GM12878 (cell line): ENCODE measurements at regions not wholly inside any gene's neighbourhood (a gene's known extent, or its start where the extent isn't known, plus 50 kb on each side); places are given as distances from the start of the nearest gene placed in this dataset.

ENCODE experiments used
- ATAC-seq: fragments of 200-7000 bp; cut with Tn5 transposase; 3 replicates; pipeline ENCODE4 v1.9.1; 2020; ENCODE audit warnings: mild to moderate bottlenecking, moderate library complexity
- BruUV-seq: library from RNA; stranded (reverse); fragments of 400-500 nt; replicated peaks from 2 replicates; lab custom pipeline; 2021; lab: Mats Ljungman, UMichigan
- CTCF ChIA-PET: fragments of 300-600 bp; sonication (Branson Sonifier 250); formaldehyde crosslinking; extraction: SDS; loops from one replicate; lab custom pipeline; 2021; ENCODE audit warnings: inconsistent platforms; lab: Yijun Ruan, JAX
- POLR2A ChIA-PET: fragments of 350-600 bp; formaldehyde crosslinking; extraction: SDS; loops from one replicate; lab custom pipeline; 2021; ENCODE audit warnings: inconsistent platforms; lab: Charles Lee
- RAD21 ChIA-PET: fragments of 300-600 bp; sonication (Branson Sonifier 250); formaldehyde crosslinking; loops from one replicate; lab custom pipeline; 2023; ENCODE audit warnings: antibody characterized with exemption; ENCODE audit not compliant: unreplicated experiment; lab: Charles Lee
- SMC1A ChIA-PET: fragments of 300-600 bp; sonication (Branson Sonifier 250); formaldehyde crosslinking; loops from one replicate; lab custom pipeline; 2023; ENCODE audit not compliant: unreplicated experiment, uncharacterized antibody; lab: Charles Lee
- DNase-seq: peaks from one replicate; pipeline ENCODE4 v3.0.0-alpha.2; 2011; ENCODE audit warnings: low read depth, low spot score
- FAIRE-seq: peaks from 3 replicates; lab custom pipeline; 2011; peaks lifted over from hg19 to GRCh38; lab: Jason Lieb, UNC
- H2AFZ ChIP-seq: 2 replicates; pipeline ENCODE4 v1.6.0; 2011; ENCODE audit warnings: low read depth, low read length, control low read depth; ENCODE audit not compliant: control insufficient read depth
- H3K27ac ChIP-seq: 2 replicates; pipeline ENCODE4 v1.5.1; 2011; ENCODE audit warnings: control low read depth; ENCODE audit not compliant: control insufficient read depth, insufficient read depth
- H3K27me3 ChIP-seq, 2 experiments: replicated peaks in 1 of 2; 2 replicates each; pipeline versions ENCODE4 v1.6.0 to v1.6.1; 2011; ENCODE audit warnings: low read length in 1 of 2; ENCODE audit not compliant: control insufficient read depth in 2 of 2, insufficient read depth in 2 of 2
- H3K36me3 ChIP-seq, 2 experiments: 2 replicates each; pipeline ENCODE4 v1.5.1; 2011; ENCODE audit warnings: low read length in 1 of 2; ENCODE audit not compliant: control insufficient read depth in 2 of 2, insufficient read depth in 2 of 2
- H3K4me1 ChIP-seq: 2 replicates; pipeline ENCODE4 v1.6.1; 2011; ENCODE audit warnings: mild to moderate bottlenecking, low read length, moderate library complexity, mixed read lengths; ENCODE audit not compliant: control insufficient read depth, insufficient read depth
- H3K4me2 ChIP-seq: 2 replicates; pipeline ENCODE4 v1.6.0; 2011; ENCODE audit warnings: control low read depth; ENCODE audit not compliant: control insufficient read depth, insufficient read depth
- H3K4me3 ChIP-seq: fragments of 200-600 bp; sonication (generic); 2 replicates; pipeline ENCODE4 v1.5.1; 2016
- H3K79me2 ChIP-seq: 2 replicates; pipeline ENCODE4 v1.6.0; 2011; ENCODE audit warnings: low read length; ENCODE audit not compliant: control insufficient read depth, insufficient read depth
- H3K9ac ChIP-seq: 2 replicates; pipeline ENCODE4 v1.8.0; 2011; ENCODE audit warnings: low read length, control low read depth, mixed read lengths; ENCODE audit not compliant: control insufficient read depth, insufficient read depth
- H3K9me3 ChIP-seq: replicated peaks from 3 replicates; pipeline ENCODE4 v1.5.1; 2011; ENCODE audit warnings: mild to moderate bottlenecking, low read length; ENCODE audit not compliant: control insufficient read depth, insufficient read depth
- H4K20me1 ChIP-seq: 2 replicates; pipeline ENCODE4 v1.6.0; 2011; ENCODE audit not compliant: control insufficient read depth, insufficient read depth
- BCL11A ChIP-seq: IDR thresholded peaks from 2 replicates; pipeline ENCODE4 v1.6.1; 2011; ENCODE audit warnings: low read depth, low read length
- BRCA1 ChIP-seq: IDR thresholded peaks from 2 replicates; pipeline ENCODE4 v1.6.1; 2011; ENCODE audit warnings: low read depth, low read length, improper control_type of control experiment
- CTCF ChIP-seq, 3 experiments: IDR thresholded peaks in 2 of 3; conservative IDR thresholded peaks in 1 of 3; 2 replicates each; pipeline ENCODE4 v1.5.1; 2011; ENCODE audit warnings: low read depth in 3 of 3, low read length in 3 of 3, mild to moderate bottlenecking in 3 of 3, control low read depth in 2 of 3, moderate library complexity in 2 of 3, inconsistent platforms in 1 of 3, mixed read lengths in 1 of 3; ENCODE audit not compliant: control insufficient read depth in 2 of 3, insufficient read depth in 1 of 3; ENCODE audit errors: extremely low read depth in 1 of 3
- FOXK2 ChIP-seq: fragments of 450-650 bp; IDR thresholded peaks from 2 replicates; pipeline ENCODE4 v1.6.1; 2017; ENCODE audit warnings: mild to moderate bottlenecking, moderate library complexity
- IRF3 ChIP-seq: fragments of 450-650 bp; IDR thresholded peaks from 2 replicates; pipeline ENCODE4 v1.6.1; 2014; ENCODE audit warnings: mild to moderate bottlenecking
- IRF4 ChIP-seq: IDR thresholded peaks from 2 replicates; pipeline ENCODE4 v1.6.1; 2011; ENCODE audit warnings: low read depth, low read length
- JUND ChIP-seq: IDR thresholded peaks from 2 replicates; pipeline ENCODE4 v1.6.1; 2012; ENCODE audit warnings: low read depth, mild to moderate bottlenecking, low read length, improper control_type of control experiment, moderate library complexity
- LARP7 ChIP-seq: fragments of 450-650 bp; IDR thresholded peaks from 2 replicates; pipeline ENCODE4 v1.6.1; 2017; ENCODE audit warnings: mild to moderate bottlenecking
- RBBP5 ChIP-seq: fragments of 200-600 bp; sonication (generic); conservative IDR thresholded peaks from 2 replicates; pipeline ENCODE4 v1.6.1; 2016
- SIN3A ChIP-seq: IDR thresholded peaks from 2 replicates; pipeline ENCODE4 v1.6.1; 2012; ENCODE audit warnings: low read depth, low read length, improper control_type of control experiment
- SP1 ChIP-seq: IDR thresholded peaks from one replicate; pipeline ENCODE4 v1.6.1; 2011; ENCODE audit warnings: low read depth, low read length
- STAT3 ChIP-seq: IDR thresholded peaks from 2 replicates; pipeline ENCODE4 v1.6.1; 2011; ENCODE audit warnings: low read depth, low read length, improper control_type of control experiment
- TAF1 ChIP-seq: IDR thresholded peaks from 2 replicates; pipeline ENCODE4 v1.6.1; 2011; ENCODE audit warnings: mild to moderate bottlenecking, low read depth, low read length, borderline replicate concordance
- ZNF622 ChIP-seq: fragments of 450-650 bp; IDR thresholded peaks from 2 replicates; pipeline ENCODE4 v1.6.1; 2017; ENCODE audit warnings: mild to moderate bottlenecking, inconsistent platforms
- WGBS: methylation state at CpG from one replicate; pipeline ENCODE4 v1.1.6; 2016; ENCODE audit warnings: low lambda C conversion rate; ENCODE audit not compliant: insufficient replicate concordance, insufficient coverage; ENCODE audit errors: missing lambda C conversion rate; 5-methylcytosine and 5-hydroxymethylcytosine counted together
- in situ Hi-C: fragments of 300-500 bp; cut with MboI; formaldehyde crosslinking; loops from 9 replicates; pipeline ENCODE4 v1.14.3; 2018; ENCODE audit warnings: mixed read lengths
- intact Hi-C: fragments of 100-400 bp; cut with micrococcal nuclease; formaldehyde crosslinking; loops from one replicate; pipeline ENCODE4 v1.14.2; 2022; ENCODE audit not compliant: unreplicated experiment
- TF ChIP-seq, protein P1 (sequence below): fragments of 450-650 bp; IDR thresholded peaks from 2 replicates; pipeline ENCODE4 v1.6.1; 2016; ENCODE audit warnings: mild to moderate bottlenecking

DNA sequence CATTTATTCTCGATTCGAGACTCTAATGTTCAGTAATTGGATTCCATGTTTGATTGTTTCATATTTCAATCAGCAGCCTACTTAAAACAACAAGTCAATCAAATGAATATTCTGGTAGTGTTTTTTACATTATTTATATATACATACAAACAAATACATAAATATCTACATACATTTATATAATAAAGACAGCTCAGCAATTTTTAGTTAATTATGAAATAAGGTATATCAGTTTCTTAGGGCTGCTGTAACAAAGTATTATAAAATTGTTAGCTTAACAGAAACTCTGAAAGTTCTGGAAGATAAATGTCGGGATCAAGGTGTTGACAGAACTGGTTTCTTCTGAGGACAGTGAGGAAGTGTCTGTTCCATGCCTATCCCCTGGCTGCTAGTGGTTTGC is 105.9 kb downstream of the MGST1 start:
- ChIA-PET POLR2A (interaction anchor here (1.4 kb wide), 1 partner anchor 13 kb away, joined by 3 read pairs; no protein-coding TSS in a partner anchor), RAD21 (no interaction called here), CTCF (interaction anchor here (1.7 kb wide), 1 partner anchor 10 kb away, joined by 3 read pairs; no protein-coding TSS in a partner anchor), SMC1A (interaction anchor here (0.8 to 1.1 kb wide), 3 partner anchors 8 to 405 kb away, joined by 3 to 4 read pairs (median 3); no protein-coding TSS in a partner anchor)
- no peaks in the 10 kb centered on the region for H3K79me2 ChIP-seq
- no peaks in the 10 kb centered on the region; a peak in 1 of 4 replicates for H3K27me3 ChIP-seq
- H3K27ac ChIP-seq = no peak overlapping the region
- H3K9me3 ChIP-seq = no peaks in the 10 kb centered on the region; the same call in 2 of the 3 replicates
- H3K4me3 ChIP-seq = no peak overlapping the region
- no peak overlapping the region for H2AFZ ChIP-seq
- H4K20me1 ChIP-seq = no peaks in the 10 kb centered on the region
- no TSS peak for BruUV-seq
- H3K4me2 ChIP-seq = no peak overlapping the region
- in situ Hi-C loops = no loop called here
- no peak for ATAC-seq
- no peaks in the 10 kb centered on the region for H3K36me3 ChIP-seq
- no peak for FAIRE-seq
- TF ChIP-seq TAF1 = no peak
- no peak for TF ChIP-seq BCL11A
- no peak for TF ChIP-seq RBBP5
- TF ChIP-seq STAT3 = no peak
- intact Hi-C loops = no loop called here
- no peak overlapping the region for H3K9ac ChIP-seq
- no peak for DNase-seq
- 0% methylated on average over 3 of the region's 3 CpGs for WGBS
- H3K4me1 ChIP-seq = no peaks in the 10 kb centered on the region

DNA sequence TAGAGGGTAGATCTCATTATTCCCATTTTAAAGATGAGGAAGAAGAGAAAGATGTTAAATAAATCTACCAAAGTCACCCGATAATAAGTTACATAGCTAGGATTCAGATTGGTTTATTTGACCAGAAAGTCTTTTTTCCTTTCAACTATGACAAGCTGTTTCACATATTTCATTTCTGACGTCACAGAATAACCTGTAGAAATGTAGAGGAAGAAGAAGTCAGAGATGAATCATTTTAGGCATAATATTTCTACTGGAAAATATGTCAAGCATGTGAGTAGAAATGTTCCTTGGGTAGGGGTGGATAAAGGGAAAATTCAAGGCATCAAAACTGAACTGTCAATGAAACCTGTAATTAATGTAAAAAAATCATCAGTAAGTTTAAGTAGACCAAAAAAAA is 107.0 kb downstream of the MGST1 start:
- RAD21 ChIA-PET = no interaction called here
- H3K4me3 ChIP-seq = no peak overlapping the region
- no peak overlapping the region for H3K9ac ChIP-seq
- POLR2A ChIA-PET = interaction anchor here (1.4 kb wide), 1 partner anchor 12 kb away, joined by 3 read pairs; no protein-coding TSS in a partner anchor
- H3K9me3 ChIP-seq = no peaks in the 10 kb centered on the region; the same call in 2 of the 3 replicates
- in situ Hi-C loops (no loop called here), intact Hi-C loops (no loop called here)
- no peaks in the 10 kb centered on the region for H3K36me3 ChIP-seq
- 43% methylated on average over 2 of the region's 2 CpGs for WGBS
- H3K4me1 ChIP-seq = no peaks in the 10 kb centered on the region
- H3K79me2 ChIP-seq = no peaks in the 10 kb centered on the region
- no peaks in the 10 kb centered on the region; a peak in 1 of 4 replicates for H3K27me3 ChIP-seq
- no peak overlapping the region for H3K27ac ChIP-seq
- no peaks in the 10 kb centered on the region for H4K20me1 ChIP-seq
- FAIRE-seq (no peak), DNase-seq (no peak), ATAC-seq (no peak)
- SMC1A ChIA-PET = interaction anchor here (0.6 kb wide), 1 partner anchor 11 kb away, joined by 3 read pairs; no protein-coding TSS in a partner anchor
- no TSS peak for BruUV-seq
- CTCF ChIA-PET = interaction anchor here (0.8 kb wide), 1 partner anchor 10 kb away, joined by 3 read pairs; no protein-coding TSS in a partner anchor
- H3K4me2 ChIP-seq = no peak overlapping the region
- no peak overlapping the region for H2AFZ ChIP-seq
- TF ChIP-seq CTCF (IDR thresholded peaks at IDR 0.05 in 2 of 3, conservative IDR thresholded peaks at IDR 0.05 in 1 of 3; ENCODE audit: control insufficient read depth in 2 of 3, extremely low read depth in 1 of 3, insufficient read depth in 1 of 3, low read depth in 3 of 3, low read length in 3 of 3) = no peak
- no peak for TF ChIP-seq FOXK2
- TF ChIP-seq ZNF622 = no peak
- TF ChIP-seq BRCA1 = no peak
- TF ChIP-seq JUND = no peak
- TF ChIP-seq SP1 = no peak
- TF ChIP-seq, protein P1, sequence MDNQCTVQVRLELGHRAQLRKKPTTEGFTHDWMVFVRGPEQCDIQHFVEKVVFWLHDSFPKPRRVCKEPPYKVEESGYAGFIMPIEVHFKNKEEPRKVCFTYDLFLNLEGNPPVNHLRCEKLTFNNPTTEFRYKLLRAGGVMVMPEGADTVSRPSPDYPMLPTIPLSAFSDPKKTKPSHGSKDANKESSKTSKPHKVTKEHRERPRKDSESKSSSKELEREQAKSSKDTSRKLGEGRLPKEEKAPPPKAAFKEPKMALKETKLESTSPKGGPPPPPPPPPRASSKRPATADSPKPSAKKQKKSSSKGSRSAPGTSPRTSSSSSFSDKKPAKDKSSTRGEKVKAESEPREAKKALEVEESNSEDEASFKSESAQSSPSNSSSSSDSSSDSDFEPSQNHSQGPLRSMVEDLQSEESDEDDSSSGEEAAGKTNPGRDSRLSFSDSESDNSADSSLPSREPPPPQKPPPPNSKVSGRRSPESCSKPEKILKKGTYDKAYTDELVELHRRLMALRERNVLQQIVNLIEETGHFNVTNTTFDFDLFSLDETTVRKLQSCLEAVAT = no peak
- no peak for TF ChIP-seq IRF4
- TF ChIP-seq IRF3 = no peak
- no peak for TF ChIP-seq SIN3A
- TF ChIP-seq LARP7 = no peak
